ENCODE measurements at regions not wholly inside any gene's neighbourhood (a gene's known extent, or its start where the extent isn't known, plus 50 kb on each side); places are given as distances from the start of the nearest gene placed in this dataset.
"Not testable (repeated sequence)": the region's sequence is repeated elsewhere in the genome, so short reads cannot be mapped to it uniquely, and the experiment has no call there.

- DNase-seq (ENCODE audit: extremely low read depth, low read depth): no peak
- no peak overlapping the region for H3K4me3 ChIP-seq (replicated peaks; ENCODE audit: low read depth, low read length)
- TF ChIP-seq CTCF (IDR thresholded peaks at IDR 0.05; ENCODE audit: low read depth, low read length, missing control alignments): no peak
These were observed 87.5 kb upstream of the COPS8 start for GRCh38 chr2:236998236-236998635.

- no peak for TF ChIP-seq CTCF (IDR thresholded peaks at IDR 0.05; ENCODE audit: low read depth, low read length, missing control alignments)
- DNase-seq (ENCODE audit: extremely low read depth, low read depth): no peak
These were observed 86.9 kb upstream of the COPS8 start for GRCh38 chr2:236998758-236999157.

GRCh38 chr2:237000481-237000880 lies 85.2 kb upstream of the COPS8 start:
- DNase-seq (ENCODE audit: extremely low read depth, low read depth): no peak
- TF ChIP-seq CTCF (IDR thresholded peaks at IDR 0.05; ENCODE audit: low read depth, low read length, missing control alignments): no peak
- H3K4me3 ChIP-seq (replicated peaks; ENCODE audit: low read depth, low read length): no peak overlapping the region

More at GRCh38 chr2:236998758-236999157, 86.9 kb upstream of the COPS8 start:
- no peak overlapping the region for H3K4me3 ChIP-seq (replicated peaks; ENCODE audit: low read depth, low read length)

- H3K4me3 ChIP-seq (replicated peaks; ENCODE audit: low read depth, low read length); DNase-seq (ENCODE audit: extremely low read depth, low read depth): not testable (repeated sequence)
These were observed 80.3 kb upstream of the COPS8 start for GRCh38 chr2:237005341-237005740.

GRCh38 chr2:237011206-237011795 lies 74.4 kb upstream of the COPS8 start:
- no peak for TF ChIP-seq CTCF (IDR thresholded peaks at IDR 0.05; ENCODE audit: low read depth, low read length, missing control alignments)
- DNase-seq (ENCODE audit: extremely low read depth, low read depth): no peak

GRCh38 chr2:237012004-237012403 lies 73.7 kb upstream of the COPS8 start:
- TF ChIP-seq CTCF (IDR thresholded peaks at IDR 0.05; ENCODE audit: low read depth, low read length, missing control alignments): no peak
- H3K4me3 ChIP-seq (replicated peaks; ENCODE audit: low read depth, low read length): no peak overlapping the region
- no peak for DNase-seq (ENCODE audit: extremely low read depth, low read depth)

More at GRCh38 chr2:237011206-237011795, 74.4 kb upstream of the COPS8 start:
- H3K4me3 ChIP-seq (replicated peaks; ENCODE audit: low read depth, low read length): no peak overlapping the region

GRCh38 chr2:237012577-237013267 lies 73.0 kb upstream of the COPS8 start:
- H3K4me3 ChIP-seq (replicated peaks; ENCODE audit: low read depth, low read length): no peak overlapping the region
- TF ChIP-seq CTCF (IDR thresholded peaks at IDR 0.05; ENCODE audit: low read depth, low read length, missing control alignments): no peak
- DNase-seq (ENCODE audit: extremely low read depth, low read depth): no peak
